HUES48 (cell line): ENCODE measurements at regions not wholly inside any gene's neighbourhood (a gene's known extent, or its start where the extent isn't known, plus 50 kb on each side); places are given as distances from the start of the nearest gene placed in this dataset.
"Not testable (repeated sequence)": the region's sequence is repeated elsewhere in the genome, so short reads cannot be mapped to it uniquely, and the experiment has no call there.

Experiments
- H3K27ac ChIP-seq: one replicate; pipeline ENCODE4 v1.7.0; 2013; ENCODE audit warnings: low read depth, low read length, inconsistent platforms
- H3K27me3 ChIP-seq: 2 replicates; pipeline ENCODE4 v1.6.1; 2013; ENCODE audit warnings: mild to moderate bottlenecking, low read length; ENCODE audit not compliant: control insufficient read depth, insufficient read depth
- H3K36me3 ChIP-seq: 2 replicates; pipeline ENCODE4 v1.6.1; 2013; ENCODE audit warnings: low read length; ENCODE audit not compliant: control insufficient read depth, insufficient read depth
- H3K4me1 ChIP-seq: 2 replicates; pipeline ENCODE4 v1.6.1; 2013; ENCODE audit warnings: mild to moderate bottlenecking, low read length; ENCODE audit not compliant: control insufficient read depth, insufficient read depth
- H3K4me3 ChIP-seq: 2 replicates; pipeline ENCODE4 v1.5.1; 2013; ENCODE audit warnings: mild to moderate bottlenecking, low read depth, low read length
- H3K9ac ChIP-seq: 2 replicates; pipeline ENCODE4 v1.6.1; 2013; ENCODE audit warnings: mild to moderate bottlenecking, low read depth, low read length, moderate library complexity
- H3K9me3 ChIP-seq: 2 replicates; pipeline ENCODE4 v1.6.1; 2013; ENCODE audit warnings: low read length; ENCODE audit not compliant: control insufficient read depth, insufficient read depth

DNA sequence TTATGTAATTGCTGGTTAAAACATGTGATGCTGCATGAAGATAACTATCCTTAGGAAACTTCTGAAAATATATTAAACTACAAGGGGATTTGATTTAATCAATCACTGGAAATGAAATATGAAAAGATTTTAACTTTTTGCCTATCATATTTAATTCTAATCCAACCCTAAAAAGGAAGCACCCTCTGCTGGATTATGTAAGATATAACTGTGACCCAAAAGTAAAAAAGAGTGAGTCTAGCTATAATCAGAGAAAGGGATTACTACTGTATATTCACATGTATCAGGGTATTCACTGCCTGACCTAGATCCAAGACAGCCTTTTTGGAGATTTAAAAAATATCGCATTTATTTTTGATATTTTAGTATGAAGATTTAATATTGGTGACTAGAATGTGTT lies 295.5 kb downstream of the MDFIC start:
- no peak overlapping the region for H3K9ac ChIP-seq
- H3K27ac ChIP-seq, result no peak overlapping the region
- peaks cover 34% of the 10 kb centered on the region for H3K27me3 ChIP-seq
- no peaks in the 10 kb centered on the region for H3K4me1 ChIP-seq
- no peaks in the 10 kb centered on the region for H3K9me3 ChIP-seq
- no peaks in the 10 kb centered on the region for H3K36me3 ChIP-seq
- H3K4me3 ChIP-seq, result no peak overlapping the region

- Histone ChIP-seq H3K9ac (no peak overlapping the region), H3K27ac (no peak overlapping the region), H3K36me3 (no peaks in the 10 kb centered on the region), H3K4me1 (no peaks in the 10 kb centered on the region), H3K27me3 (peaks cover 26% of the 10 kb centered on the region), H3K4me3 (no peak overlapping the region), H3K9me3 (no peaks in the 10 kb centered on the region)
Observed at GRCh38 chr7:115216652-115217051, 294.8 kb downstream of the MDFIC start.

- Histone ChIP-seq H3K9me3 (peaks cover 6% of the 10 kb centered on the region), H3K4me3 (no peak overlapping the region), H3K9ac (no peak overlapping the region), H3K27ac (no peak overlapping the region), H3K27me3 (no peaks in the 10 kb centered on the region), H3K4me1 (no peaks in the 10 kb centered on the region), H3K36me3 (no peaks in the 10 kb centered on the region)
Observed at GRCh38 chr7:115211171-115211570, 289.3 kb downstream of the MDFIC start.

- H3K36me3 ChIP-seq, result no peaks in the 10 kb centered on the region
- H3K4me3 ChIP-seq, result no peak overlapping the region
- H3K27ac ChIP-seq, result no peak overlapping the region
- peaks cover 10% of the 10 kb centered on the region for H3K9me3 ChIP-seq
- no peaks in the 10 kb centered on the region for H3K27me3 ChIP-seq
- H3K4me1 ChIP-seq, result no peaks in the 10 kb centered on the region
- H3K9ac ChIP-seq, result no peak overlapping the region
Observed at GRCh38 chr7:115210552-115210951, 288.7 kb downstream of the MDFIC start.

GRCh38 chr7:115208710-115209560 lies 287.0 kb downstream of the MDFIC start:
- Histone ChIP-seq H3K4me1 (no peaks in the 10 kb centered on the region), H3K27me3 (no peaks in the 10 kb centered on the region), H3K4me3 (no peak overlapping the region), H3K9ac (no peak overlapping the region), H3K36me3 (no peaks in the 10 kb centered on the region), H3K9me3 (peaks cover 13% of the 10 kb centered on the region), H3K27ac (no peak overlapping the region)

DNA sequence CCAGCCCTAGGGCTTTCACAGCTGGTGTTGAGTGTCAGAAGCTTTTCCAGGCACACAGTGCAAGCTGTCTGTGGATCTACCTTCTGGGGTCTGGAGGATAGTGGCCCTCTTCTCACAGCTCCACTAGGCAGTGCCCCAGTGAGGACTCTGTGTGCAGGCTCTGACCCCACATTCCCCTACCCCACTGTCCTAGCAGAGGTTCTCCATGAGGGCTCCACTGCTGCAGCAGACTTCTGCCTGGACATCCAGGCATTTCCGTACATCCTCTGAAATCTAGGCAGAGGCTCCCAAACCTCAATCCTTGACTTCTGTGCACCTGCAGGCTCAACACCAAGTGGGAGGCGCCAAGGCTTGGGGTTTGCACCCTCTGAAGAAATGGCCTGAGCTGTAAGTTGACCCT lies 284.5 kb downstream of the MDFIC start:
- not testable (repeated sequence) for H3K27me3 ChIP-seq, H3K27ac ChIP-seq, H3K9ac ChIP-seq, H3K4me1 ChIP-seq, H3K36me3 ChIP-seq, H3K4me3 ChIP-seq
- peaks cover 13% of the 10 kb centered on the region for H3K9me3 ChIP-seq

GRCh38 chr7:115198143-115198542 lies 276.2 kb downstream of the MDFIC start:
- Histone ChIP-seq H3K4me3 (no peak overlapping the region), H3K9me3 (no peaks in the 10 kb centered on the region), H3K4me1 (no peaks in the 10 kb centered on the region), H3K27me3 (no peaks in the 10 kb centered on the region), H3K9ac (no peak overlapping the region), H3K27ac (no peak overlapping the region), H3K36me3 (no peaks in the 10 kb centered on the region)

DNA sequence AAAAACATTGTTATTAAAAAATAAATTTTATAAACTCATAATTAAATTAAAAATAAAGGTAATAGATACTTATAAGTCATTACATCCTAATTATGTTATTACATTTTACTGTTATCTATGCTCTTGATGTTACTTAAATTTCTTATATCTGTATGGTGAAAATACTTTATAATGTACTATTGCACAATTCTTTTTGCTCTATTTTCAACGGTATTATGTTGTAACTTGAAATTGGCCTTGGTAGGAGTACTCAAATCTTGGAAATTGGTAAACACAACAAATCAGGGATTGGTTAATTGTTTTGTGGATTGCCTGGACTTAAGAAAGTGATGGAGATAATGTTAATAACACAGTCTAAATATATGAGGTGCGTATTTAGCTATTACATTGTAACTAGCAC lies 273.3 kb downstream of the MDFIC start:
- no peaks in the 10 kb centered on the region for H3K4me1 ChIP-seq

GRCh38 chr7:115191526-115191925 lies 269.6 kb downstream of the MDFIC start:
- Histone ChIP-seq H3K9me3 (no peaks in the 10 kb centered on the region), H3K4me3 (no peak overlapping the region), H3K36me3 (no peaks in the 10 kb centered on the region), H3K27ac (no peak overlapping the region), H3K9ac (no peak overlapping the region), H3K4me1 (no peaks in the 10 kb centered on the region), H3K27me3 (no peaks in the 10 kb centered on the region)

More for the DNA sequence above, 273.3 kb downstream of the MDFIC start:
- Histone ChIP-seq H3K27me3 (no peaks in the 10 kb centered on the region), H3K9me3 (no peaks in the 10 kb centered on the region), H3K9ac (no peak overlapping the region), H3K4me3 (no peak overlapping the region), H3K36me3 (no peaks in the 10 kb centered on the region), H3K27ac (no peak overlapping the region)

DNA sequence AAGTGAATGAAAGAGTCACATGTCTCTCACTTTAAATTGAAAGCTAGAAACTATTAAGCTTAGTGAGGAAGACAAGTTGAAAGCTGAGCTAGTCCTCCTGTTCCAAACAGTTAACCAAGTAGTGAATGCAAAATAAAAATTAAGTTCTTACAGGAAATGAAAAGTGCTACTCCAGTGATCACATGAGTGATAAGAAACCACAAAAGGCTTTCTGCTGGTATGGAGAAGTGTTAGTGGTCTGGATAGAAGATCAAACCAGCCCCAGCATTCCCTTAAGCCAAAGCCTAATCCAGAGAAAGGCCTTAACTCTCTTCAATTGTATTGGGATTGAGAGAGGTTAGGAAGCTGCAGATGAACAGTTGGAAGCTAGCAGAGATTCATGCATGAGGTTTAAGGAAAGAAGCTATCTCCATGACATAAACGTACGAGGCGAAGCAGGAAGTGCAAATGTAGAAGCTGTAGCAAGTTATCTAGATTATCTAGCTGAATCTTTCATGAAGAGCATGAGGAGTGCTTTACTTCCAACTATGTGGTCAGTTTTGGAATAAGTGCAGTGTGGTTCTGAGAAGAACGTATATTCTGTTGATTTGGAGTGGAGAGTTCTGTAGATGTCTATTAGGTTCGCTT lies 261.6 kb downstream of the MDFIC start:
- Histone ChIP-seq H3K27ac (no peak overlapping the region), H3K9ac (no peak overlapping the region), H3K36me3 (no peaks in the 10 kb centered on the region), H3K9me3 (no peaks in the 10 kb centered on the region), H3K27me3 (no peaks in the 10 kb centered on the region), H3K4me1 (no peaks in the 10 kb centered on the region; the same call in 1 of the 2 replicates), H3K4me3 (no peak overlapping the region)

- H3K27ac ChIP-seq, result no peak overlapping the region
- H3K9me3 ChIP-seq, result 0 out of 2 replicates have a peak, but pooled peaks cover 2% of the 10 kb centered on the region
- H3K9ac ChIP-seq, result no peak overlapping the region
- no peaks in the 10 kb centered on the region for H3K36me3 ChIP-seq
- H3K27me3 ChIP-seq, result no peaks in the 10 kb centered on the region
- H3K4me1 ChIP-seq, result no peaks in the 10 kb centered on the region; the same call in 1 of the 2 replicates
- H3K4me3 ChIP-seq, result no peak overlapping the region
Observed at GRCh38 chr7:115178835-115179234, 256.9 kb downstream of the MDFIC start.
